HG03457 (cell line): ENCODE measurements at regions not wholly inside any gene's neighbourhood (a gene's known extent, or its start where the extent isn't known, plus 50 kb on each side); places are given as distances from the start of the nearest gene placed in this dataset.
"Not testable (repeated sequence)": the region's sequence is repeated elsewhere in the genome, so short reads cannot be mapped to it uniquely, and the experiment has no call there.

Source experiments
- ATAC-seq: cut with Tn5 transposase; IDR thresholded peaks from one replicate; pipeline ENCODE4 v1.9.1; 2021; ENCODE audit warnings: moderate number of reproducible peaks; ENCODE audit not compliant: unreplicated experiment

DNA sequence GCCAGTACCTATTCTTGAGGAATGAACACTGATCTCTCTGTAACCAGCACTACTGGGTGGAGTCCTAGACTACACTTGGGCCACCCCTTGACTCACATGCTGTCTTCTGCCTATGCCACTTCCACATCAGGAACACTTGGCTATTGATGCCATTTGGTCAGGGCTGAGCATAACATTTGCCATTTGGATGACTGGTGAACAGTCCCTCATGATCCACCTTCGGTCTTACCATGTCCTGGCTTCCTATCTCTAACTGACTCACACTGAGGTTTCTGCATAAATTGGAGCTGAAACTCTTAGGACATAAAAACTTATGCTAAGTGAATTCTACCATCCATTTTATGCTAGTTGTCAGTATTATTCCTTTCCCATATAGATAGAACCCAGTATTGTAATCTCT is 91.7 kb upstream of the PELI2 start:
- no peak for ATAC-seq

DNA sequence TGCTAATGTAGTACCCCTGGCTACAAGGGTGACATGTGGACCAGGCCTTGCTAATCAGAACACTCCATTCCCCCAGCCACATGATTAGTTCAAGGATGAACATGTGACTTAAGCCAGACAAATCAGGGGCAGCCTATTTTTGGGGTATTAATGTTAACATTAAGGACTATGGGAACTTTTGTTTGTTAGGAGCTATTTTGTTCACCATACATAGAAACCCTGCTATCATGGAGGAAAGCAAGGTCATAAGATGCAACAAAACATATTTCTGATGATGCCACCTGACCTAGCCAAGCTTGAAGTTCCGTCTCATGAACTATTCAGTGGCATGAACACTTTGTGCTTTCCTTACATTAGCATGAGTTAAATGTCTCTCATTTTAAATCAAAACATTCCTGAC is 90.8 kb upstream of the PELI2 start:
- ATAC-seq, result no peak

DNA sequence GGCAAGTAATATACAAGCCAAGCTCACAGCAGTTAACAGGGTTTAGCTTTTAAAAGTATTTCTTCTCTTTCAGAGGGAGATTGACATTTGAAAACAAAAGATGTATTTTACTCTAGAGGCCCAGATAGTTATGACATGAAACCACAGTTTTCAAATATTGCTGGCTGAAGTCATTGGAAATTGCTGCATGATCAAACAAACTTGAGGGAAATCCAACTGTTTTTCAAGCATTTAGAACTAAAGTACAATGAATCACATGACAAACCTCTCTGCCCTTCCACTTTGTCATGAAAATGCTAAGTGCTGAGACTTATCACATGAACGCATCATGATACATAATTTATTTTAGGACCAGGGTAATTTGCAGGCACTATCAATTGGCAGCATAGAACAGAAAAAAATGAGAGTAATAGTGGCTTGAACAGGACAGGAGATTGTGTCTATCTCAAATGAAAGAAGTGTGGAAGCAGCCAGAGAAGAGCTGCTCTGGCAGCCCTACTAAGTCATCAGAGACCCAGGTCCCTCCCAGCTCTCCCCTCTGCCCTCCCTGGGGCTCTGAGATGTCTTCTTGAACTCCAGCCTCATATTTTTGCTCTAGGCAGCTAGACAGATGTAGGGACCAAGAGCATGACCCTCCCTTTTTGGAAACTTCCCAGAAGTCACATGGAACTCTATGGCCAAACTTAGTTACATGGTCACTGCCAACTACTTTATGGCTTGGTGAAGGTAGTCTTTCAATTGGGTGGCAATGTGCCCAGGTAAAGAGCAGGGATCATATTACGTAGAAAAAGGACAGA is 90.1 kb upstream of the PELI2 start:
- ATAC-seq, result no peak

DNA sequence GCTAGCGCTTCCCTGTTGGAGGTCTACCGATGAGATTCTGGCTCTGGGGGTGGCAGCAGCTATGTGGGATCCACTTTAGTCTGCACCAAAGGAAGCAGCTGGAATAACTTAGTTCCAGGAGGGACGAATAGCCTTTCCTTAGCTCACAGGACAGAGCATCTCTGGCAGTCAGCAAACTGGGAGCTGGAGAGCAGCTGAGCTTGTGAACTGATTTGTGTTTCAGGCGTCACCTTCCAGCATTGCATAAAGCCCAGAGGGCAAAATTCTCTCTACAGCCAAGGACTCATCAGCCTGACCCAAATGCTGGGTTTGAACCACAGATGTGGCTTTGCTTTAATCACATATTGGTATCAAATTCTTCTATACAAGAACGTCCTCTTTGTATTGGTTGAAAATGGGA is 81.9 kb upstream of the PELI2 start:
- no peak for ATAC-seq

DNA sequence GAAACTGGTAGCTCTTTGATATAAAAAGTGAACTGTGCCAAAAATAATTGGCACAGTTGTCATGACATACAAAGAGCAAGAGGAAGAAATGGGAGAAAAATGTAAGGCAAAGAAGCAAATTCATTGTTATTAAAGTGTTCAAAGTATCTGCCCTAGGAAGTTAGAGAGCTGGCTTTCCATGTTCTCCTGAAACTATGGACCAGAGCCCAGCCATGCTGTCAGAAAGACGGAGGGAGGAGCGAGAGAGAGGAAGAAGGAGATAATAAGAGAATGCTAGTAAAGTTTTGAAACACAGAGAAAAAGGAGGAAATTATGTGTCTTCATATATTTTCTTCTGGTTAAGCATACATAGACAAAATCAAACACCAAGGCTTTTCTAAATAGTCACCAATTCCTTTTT is 78.1 kb upstream of the PELI2 start:
- no peak for ATAC-seq

DNA sequence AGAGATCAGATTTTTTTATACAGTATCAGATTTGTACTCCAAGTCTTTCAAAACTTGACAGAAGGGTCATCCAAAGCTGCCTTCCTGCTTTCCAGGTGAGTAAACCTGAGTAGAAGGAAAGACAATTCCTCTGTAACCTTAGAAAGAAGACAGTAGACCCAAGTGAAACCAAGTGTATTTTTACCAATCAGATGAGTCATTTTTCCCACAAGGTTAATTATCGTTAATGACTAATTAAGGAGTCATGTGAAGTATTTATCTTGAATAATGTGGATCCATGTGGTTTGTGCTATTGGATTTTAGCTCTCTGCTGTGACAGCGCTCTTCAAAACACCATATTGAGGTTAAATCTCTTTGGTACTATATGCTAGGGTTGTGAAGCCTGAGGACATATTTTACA is 74.0 kb upstream of the PELI2 start:
- no peak for ATAC-seq

DNA sequence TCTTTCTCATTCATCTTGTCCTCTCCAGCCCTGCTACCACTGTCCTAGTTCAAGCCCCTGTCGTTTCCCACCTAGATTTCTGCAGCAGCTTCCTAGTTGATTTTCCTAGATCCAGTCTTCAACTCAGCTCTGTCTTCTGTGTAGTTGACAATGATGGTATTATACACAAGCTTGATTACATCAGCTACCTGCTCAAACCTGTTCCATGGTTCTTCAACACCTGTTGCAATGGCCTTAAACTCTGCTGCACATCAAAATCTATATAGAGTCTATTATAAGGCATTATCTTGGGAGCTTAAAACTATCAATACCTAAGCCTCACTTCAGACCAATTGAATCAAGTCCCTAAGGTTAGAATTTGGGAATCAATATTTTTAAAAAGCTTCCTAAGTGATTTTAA is 71.7 kb upstream of the PELI2 start:
- no peak for ATAC-seq

DNA sequence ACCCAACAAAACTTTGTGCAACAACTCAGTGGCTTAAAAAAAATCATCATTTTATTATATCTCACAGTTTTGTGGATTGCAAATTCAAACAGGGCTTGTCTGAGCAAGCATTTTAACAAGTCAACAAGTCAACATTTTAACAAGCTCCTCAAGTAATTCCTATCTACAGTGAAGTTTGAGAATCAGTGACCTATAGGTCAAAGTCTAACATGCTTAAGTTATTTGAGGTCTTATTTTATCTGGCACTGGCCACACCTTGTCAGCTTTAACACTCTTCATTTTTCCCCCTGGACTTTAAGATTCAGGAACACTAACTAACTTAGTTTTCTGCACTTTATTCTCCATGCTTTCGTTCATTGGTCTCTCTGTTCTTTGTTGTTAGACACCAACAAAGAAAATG is 71.2 kb upstream of the PELI2 start:
- no peak for ATAC-seq

DNA sequence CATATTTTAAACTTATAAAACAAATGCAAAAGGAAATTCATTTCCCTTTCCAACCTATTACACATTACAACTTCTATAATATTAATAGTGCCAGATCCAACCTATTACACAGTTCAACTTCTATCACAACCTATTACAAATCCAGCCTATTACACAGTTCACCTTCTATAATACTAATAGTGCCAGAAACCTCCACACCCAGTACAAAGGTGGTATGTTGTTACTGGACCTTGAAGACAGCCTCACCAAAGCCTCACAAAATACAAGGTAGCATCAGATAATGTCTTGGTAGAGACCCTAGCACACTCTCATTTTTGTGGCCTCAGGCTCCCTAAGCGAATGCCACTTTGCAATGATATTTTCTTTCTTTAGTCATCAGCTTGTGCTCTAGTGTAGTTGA is 68.7 kb upstream of the PELI2 start:
- ATAC-seq, result no peak

DNA sequence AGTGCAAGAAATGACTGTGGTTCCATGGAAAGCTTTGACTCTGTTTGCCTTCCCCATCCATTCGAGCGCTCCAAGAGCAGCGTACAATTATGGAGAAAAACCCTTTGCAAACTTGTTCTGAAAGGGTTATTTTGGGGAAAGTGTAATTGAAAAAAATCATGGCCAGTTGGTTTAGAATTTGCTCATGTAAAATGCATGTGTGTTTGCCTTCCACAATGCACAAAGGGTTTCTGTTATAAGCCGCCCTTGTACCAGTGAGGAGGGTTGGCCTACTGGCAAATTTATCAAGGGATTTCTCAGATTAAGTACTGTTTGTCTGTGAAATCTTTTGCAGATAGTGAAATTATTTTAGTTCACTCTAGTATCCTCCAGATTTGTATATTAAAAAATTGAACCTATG is 62.7 kb upstream of the PELI2 start:
- no peak for ATAC-seq

DNA sequence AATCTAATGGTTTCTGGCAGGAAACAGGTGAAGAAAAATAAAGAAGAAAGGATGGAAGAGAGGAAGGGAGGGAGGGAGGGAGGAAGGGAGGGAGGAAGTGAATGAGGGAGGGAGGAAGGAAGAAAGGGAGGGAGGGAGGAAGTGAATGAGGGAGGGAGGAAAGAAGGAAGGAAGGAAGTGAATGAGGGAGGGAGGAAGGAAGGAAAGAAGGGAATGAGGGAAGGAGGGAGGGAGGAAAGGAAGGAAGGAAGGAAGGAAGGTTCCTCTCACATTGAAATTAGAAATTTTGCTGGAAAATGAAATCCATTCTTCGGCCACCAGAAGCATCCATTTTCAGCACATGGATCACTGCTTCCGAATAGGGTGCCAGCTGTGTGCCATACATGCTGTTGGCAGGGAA is 62.2 kb upstream of the PELI2 start:
- ATAC-seq, result no peak

DNA sequence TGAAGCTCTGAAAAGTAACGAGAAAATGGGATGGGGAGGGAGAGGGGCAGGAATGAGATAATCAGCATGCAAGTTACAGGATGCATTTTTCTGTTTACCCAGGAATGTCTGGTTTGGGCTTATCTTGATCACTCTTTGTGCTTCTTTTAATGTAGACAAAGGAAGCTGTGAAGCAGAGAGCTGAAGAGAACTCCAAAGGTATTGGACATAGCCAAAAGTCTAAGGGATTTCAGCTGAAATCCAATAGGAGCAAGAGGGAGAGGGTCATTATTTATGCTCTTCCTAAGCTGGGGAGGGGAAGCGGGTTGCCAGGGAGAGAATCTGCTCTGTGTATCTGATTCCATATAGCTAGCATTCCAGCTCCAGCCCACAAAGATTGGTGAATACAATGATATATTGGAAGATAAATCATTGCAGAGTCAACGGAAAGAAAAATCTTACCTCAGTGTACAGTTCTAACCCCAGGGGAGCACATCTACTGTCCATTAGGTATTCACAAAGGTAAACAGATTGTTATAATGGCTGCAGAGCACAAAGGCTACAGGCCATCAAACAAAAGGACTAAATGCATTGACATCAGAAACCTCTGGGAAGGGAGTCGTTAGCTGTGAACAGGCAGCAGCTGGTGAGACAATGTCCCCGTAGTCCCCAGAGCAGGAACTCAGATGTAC is 61.0 kb upstream of the PELI2 start:
- no peak for ATAC-seq

DNA sequence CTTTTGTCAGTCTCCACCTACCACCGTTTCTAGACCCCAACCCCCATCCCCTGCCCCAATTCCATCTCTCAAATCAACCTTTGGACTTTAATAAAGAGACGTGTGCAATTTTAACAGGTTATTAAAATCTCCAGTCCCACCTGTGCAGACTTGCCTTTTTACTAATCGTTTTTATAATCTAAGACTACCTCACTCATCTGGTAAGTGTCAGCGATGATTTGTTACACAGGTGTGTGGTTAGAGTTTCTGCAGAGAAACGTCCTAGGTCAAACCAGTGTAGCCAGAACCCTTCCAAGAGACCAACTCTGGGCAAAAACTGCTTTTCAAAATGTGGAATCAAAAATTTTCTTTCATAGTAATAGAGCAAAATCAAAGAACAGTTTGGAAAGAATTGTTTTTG is 60.4 kb upstream of the PELI2 start:
- no peak for ATAC-seq

DNA sequence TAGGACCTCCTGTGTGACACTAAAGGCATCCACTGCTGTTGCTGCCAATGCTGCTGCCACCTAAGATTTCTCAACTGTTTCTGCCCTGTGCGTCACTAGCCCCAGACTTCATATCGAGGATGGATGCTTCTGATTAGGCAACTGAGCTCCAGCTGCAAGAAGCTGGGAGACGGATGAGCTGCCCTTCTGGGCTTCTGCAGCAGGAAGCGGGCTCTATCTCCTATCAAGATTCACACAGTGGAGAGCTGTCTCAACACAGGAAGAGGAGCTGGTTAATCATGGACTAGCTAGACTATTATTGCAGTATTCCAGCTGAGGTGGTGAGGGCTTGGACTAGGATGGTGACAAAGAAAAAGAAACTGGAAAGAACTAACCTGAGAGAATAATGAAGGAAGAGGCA is 59.2 kb upstream of the PELI2 start:
- ATAC-seq, result no peak

DNA sequence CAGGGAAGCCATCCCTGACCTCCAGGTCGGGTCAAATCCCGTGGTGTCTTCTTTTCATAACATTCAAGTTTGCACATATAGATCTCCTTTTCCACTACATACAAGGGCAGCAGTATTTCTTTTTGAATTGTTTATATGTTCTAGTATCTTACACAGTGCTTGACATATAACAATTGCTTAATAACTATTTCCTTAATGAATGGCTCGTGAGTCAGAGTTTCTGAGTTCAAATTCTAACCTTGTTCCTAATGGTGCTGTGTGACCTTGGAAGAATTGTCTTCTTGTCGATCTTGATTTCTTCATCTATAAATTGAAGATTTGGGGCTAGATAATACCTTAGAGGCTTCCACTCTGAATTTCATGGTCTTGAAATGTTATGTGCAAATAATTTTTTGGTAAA is 57.2 kb upstream of the PELI2 start:
- ATAC-seq, result no peak

DNA sequence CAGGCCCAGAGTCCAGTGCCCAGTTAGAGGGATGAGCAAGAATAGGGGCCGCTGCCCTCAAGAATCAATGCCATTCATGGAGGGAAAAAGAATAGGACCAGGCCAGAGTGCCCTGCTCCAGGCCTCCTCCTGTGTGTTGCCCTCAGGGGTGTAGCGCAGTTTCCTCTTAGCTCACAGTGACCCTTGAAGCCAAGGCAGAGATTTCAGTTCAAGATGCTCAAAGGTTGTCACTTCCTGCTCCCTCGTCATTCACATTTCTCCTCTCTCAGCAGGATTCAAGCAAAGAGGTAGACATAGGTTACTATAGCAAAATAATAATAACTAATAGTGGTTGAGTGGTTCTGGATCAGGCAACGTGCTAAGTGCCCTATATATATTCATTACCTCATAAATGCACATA is 55.1 kb upstream of the PELI2 start:
- no peak for ATAC-seq

DNA sequence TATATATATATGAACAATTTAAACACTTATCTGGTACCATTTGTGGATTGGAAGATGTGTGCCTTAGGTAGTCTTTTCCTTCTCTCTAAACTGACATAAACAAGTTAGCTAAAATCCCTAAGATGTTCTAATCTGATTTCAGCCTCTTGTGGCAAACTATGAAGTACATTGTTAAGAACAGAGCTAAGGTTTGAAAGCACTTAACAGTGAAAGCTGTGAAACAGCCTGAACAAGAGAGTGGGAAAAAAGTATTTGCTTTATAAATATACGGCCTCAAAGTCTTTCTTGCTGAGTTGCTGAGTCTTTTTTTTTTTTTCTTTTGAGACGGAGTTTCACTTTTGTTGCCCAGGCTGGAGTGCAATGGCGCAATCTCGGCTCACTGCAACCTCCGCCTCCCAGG is 53.7 kb upstream of the PELI2 start:
- no peak for ATAC-seq

DNA sequence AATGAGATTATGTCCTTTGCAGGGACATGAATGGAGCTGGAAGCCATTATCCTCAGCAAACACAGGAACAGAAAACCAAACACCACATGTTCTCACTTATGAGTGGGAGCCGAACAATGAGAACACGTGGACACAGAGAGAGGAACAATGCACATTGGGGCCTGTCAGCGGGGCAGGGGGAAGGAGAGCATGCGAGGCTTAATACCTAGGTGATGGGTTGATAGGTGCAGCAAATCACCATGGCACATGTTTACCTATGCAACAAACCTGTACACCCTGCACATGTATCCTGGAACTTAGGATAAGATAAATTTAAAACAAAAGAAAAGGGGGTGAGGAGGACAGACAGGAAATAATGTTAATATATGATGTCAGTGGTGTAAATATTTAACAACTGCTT is 53.0 kb upstream of the PELI2 start:
- ATAC-seq, result not testable (repeated sequence)

DNA sequence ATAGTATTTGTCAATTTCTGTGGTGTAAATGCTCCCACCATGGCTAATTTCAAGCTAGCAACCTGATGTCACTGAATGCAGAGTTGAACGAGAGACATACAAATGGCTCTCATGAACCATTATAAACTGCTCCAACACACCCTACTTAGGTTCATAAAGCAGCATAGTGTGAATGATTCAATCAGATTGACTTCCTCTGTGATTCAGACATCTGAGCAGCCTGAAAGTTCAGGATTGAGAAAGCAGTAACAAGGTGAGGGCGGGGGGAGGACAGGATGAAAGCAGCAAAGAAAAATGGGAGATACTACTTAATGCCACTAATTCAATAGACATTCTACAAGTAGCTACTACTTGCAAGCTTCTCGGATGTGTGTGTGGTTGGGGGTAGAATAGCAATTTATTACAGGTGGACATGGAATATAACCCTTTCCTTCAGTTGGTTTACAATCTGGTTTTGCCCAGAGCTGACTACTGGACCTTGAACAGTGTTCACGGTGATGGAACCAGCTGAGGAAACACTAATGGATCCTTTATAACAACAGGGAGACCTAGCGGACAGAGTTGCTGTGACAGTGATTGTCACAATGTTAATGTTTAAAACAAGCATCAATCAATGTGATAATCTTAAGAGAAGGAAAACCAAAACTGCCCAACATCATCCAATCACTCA is 52.5 kb upstream of the PELI2 start:
- no peak for ATAC-seq
